RPMI7951 (cell line): ENCODE measurements at regions not wholly inside any gene's neighbourhood (a gene's known extent, or its start where the extent isn't known, plus 50 kb on each side); places are given as distances from the start of the nearest gene placed in this dataset.
"Not testable (repeated sequence)": the region's sequence is repeated elsewhere in the genome, so short reads cannot be mapped to it uniquely, and the experiment has no call there.

Source experiments
- DNase-seq: peaks from one replicate; pipeline ENCODE4 v3.0.0-alpha.2; 2012; ENCODE audit warnings: low read depth

GRCh38 chr14:37785298-37785697, 189.9 kb downstream of the TTC6 start:
- not testable (repeated sequence) for DNase-seq

GRCh38 chr14:37786114-37786625, 190.7 kb downstream of the TTC6 start:
- not testable (repeated sequence) for DNase-seq

DNA sequence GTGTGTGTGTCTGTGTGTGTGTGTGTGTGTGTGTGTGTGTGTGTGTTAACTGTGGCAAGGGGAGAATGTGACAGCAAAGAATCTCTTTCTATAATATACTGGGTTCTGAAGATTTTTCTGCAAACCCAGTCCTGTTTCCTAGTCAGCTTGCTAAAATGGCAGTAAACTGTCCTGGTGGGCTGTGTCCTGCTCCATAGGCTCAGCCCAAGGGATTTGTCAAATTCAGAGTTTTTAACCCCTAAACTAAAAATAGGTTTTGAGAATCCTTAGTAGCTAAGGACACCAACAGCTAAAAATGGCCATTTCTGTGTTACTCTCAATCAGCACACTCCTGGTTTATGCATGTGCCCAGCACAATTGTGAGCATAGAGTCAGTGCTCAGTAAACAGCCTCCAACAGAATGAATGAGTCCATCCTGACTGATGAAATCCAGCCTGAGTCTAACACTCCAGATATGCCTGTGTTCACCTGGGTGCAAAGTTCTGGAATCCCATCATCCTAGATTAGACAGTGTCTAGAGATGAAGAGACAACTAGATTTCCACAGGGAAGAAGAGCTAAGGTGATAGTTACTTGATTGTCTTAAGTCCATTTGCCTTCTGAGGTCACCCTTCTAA, 192.6 kb downstream of the TTC6 start:
- DNase-seq: no peak

DNA sequence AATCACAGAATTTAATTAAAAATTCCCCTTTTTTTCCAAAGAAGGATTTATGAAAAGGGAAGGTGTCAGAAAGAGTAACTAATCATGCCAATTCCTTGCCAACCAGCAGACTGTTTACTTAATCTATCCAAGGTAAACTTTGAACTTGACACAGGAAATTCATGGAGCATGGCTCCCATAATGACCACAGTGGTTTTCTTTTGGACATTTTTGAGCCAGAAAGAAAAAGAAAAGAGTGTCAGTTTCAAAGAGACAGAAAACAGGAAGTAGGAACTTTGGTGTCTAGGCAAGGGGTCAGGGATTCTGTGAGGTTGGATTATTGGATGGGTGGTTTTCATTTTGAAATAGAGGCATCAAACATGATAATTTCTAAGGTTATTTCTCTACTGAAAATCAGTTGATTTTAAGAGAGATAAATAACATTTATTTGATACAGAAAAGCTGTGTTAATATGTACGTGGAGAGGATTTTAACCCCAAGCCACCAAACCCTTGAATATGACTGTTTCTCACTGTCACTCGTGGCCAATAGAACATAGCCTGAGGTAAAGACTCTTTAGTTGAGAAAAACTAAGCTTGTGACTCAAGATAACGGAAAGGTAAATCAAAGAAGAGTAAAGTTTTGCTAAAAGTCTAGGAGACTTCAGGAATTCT, 196.1 kb downstream of the TTC6 start:
- no peak for DNase-seq

- no peak for DNase-seq
Observed at GRCh38 chr14:37792124-37792523, 196.7 kb downstream of the TTC6 start.

DNA sequence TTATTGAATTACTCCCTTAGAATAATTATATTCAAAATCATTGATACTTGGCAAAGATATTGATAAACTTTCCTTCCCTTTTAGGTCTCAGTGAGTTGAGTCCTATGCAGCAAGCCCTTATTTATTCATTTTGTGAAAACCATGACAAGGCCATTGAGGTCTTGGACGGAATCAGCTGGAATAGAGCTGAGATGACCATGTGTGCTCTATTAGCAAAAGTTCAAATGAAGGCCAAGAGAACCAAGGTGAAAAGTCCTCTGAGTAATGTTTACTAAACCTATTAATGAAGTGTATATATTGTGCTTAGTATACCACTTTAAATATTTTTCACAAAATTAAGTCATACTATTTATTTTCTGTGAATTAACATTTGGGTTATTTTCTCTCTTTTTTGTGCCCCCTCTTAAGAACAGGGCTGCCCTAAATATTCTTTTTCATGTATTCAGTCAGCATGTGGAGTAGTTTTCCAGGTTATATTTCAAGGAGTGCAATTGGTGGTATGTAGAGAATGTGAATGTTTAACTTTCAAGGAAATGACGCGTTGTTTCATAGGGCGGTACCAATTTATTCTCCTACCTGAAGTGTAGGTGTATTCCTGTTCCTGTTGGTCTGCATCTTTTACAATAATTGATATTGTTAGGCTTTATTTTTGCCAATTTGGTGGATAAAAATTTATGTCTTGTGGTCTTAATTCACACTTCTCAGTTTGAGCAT, 201.4 kb downstream of the TTC6 start:
- no peak for DNase-seq

- DNase-seq: no peak
Observed at GRCh38 chr14:37797675-37798074, 202.2 kb downstream of the TTC6 start.

- DNase-seq: no peak
Observed at GRCh38 chr14:37807722-37808121, 212.3 kb downstream of the TTC6 start.

DNA sequence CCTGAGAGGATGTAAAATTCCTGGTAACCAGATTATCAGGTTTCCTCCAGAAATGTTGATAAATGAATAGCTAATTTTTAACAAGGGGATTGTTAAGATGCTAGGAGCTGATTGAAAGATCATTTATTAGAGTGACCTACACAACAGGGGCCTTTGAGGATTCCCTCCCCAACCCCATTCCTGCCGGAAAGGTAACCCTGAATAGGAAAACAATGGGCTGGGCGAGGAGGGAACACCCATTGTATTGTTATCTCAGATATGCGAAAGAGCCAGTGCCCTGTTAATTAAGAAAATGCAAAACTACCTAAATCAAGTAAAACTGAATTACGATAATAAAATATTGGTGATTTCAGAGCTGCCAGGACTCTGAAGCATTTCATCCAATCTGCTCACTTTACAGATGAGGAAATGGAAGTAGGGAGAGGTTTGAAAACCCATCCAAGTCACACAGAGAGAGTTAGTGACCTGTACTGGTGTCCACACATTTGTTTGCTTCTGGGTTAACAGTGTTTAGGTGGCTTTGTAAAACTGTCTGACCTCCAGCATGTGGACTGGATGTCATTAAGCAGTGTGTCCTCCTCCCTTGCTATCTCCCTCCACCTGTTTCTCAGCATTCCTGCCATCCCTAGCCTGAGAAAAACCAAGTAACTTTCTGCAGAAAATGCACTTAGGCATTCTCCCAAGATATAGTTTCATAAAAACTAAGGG, 214.8 kb downstream of the TTC6 start:
- no peak for DNase-seq

GRCh38 chr14:37813732-37814131, 218.3 kb downstream of the TTC6 start:
- DNase-seq: no peak

- DNase-seq: no peak
Observed at GRCh38 chr14:37816135-37816534, 220.7 kb downstream of the TTC6 start.

GRCh38 chr14:37816743-37817295, 221.4 kb downstream of the TTC6 start:
- DNase-seq: no peak

DNA sequence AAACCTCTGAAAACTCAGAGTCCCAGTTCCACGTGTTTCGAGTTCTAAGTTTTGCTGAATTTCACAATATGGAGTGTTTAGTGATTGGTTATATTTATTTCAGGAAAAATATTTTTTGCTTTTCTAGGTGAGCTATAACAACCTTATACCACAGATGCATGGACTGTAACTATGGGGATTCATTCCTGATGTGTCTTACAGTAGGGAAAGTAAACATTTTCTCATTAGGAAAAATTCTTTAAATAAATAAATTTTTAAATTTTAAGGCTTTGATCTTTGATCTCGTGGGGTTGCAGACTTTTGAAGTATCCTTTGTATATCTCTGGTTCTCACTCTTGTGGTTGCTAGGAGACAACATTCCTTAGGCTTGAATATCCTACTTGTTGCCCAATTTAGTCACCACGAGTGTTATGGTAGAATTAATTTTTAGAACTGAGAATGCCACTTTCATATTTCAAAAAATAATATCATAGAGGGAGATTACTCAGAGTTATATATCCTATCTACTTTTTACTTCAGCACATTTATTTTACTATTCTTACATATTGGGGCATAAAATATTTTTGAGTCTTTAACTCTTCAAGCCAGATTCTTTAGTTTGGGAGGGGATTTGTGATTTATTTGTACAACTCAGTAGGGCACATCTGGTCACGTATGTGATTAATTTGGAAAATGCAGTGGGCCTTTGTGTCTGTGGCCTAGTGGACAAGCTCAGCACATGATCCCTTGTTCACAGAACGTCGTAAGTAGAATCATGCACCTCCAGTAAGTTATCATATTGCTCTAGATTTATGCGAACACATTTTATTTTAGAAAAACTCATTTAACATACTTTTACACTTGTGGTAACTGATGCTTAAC, 224.0 kb downstream of the TTC6 start:
- peak; percentile 0 for DNase-seq

DNA sequence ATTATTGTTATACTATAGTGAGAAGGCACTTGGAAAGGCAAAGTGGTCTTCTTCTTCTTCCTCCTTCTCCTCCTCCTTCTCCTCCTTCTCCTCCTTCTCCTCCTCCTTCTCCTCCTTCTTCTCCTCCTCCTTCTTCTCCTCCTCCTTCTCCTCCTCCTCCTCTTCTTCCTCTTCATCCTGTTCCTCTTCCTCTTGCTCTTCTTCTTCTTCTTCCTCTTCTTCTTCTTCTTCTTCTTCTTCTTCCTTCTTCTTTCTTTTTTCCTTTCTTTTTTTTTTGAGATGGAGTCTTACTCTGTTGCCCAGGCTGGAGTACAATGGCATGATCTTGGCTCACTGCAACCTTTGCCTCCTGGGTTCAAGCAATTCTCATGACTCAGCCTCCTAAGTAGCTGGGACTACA, 225.4 kb downstream of the TTC6 start:
- not testable (repeated sequence) for DNase-seq

- peak; percentile 0 for DNase-seq
Observed at GRCh38 chr14:37824939-37825712, 229.7 kb downstream of the TTC6 start.

DNA sequence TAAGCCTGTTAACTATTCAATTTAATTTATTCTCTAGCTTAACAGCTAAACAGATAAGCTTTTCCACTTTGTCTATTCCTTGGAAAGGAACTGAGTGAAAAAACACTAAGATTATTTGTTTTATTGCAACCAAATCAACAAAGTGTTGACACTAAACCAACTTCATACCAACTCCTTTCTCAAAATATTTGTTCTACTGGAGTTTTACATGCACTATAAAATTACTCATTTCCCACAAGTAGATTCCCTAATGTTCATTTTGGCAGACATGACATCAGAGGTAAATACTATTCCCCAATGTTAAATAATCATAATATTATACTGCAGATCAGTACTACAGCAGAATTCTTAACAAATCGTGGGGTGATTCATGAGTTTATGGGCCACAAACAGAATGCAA, 231.4 kb downstream of the TTC6 start:
- DNase-seq: no peak

DNA sequence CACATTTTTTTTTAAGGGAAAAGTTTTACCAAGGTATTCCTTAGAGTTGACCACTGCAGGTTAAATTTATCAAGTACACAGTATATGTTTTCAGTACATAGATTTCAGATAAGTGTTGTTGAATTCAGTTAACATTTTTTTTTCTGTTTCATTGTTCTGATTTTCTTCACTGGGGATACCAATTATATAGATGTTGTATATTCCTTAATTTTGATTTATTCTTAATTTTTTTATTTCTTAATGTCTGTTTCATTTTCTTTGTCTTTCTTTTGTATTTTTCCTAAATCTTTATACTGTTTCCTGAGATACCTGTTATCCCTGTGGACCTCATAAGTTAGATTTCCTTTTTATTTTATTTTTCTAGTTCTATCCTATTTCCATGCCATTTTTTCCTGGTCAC, 234.8 kb downstream of the TTC6 start:
- no peak for DNase-seq

GRCh38 chr14:37834275-37834674, 238.8 kb downstream of the TTC6 start:
- no peak for DNase-seq

GRCh38 chr14:37838778-37839177, 243.3 kb downstream of the TTC6 start:
- not testable (repeated sequence) for DNase-seq

DNA sequence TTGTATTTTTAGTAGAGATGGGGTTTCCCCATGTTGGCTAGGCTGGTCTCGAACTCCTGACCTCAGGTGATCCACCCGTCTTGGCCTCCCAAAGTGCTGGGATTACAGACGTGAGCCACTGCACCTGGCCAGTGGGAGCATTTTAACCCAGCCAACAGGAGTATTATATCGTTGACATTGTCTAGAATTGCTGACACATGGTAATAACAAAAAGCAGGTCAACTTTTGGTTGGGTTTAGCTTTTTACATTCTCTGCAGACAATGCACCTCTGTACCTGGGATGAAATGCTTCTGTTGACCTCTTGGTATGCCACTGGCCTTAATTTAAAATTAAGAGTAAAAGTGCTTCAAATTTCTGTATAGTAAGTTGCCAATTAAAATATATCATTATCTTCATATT, 245.6 kb downstream of the TTC6 start:
- not testable (repeated sequence) for DNase-seq
